Transverse colon (tissue), 4 donors: ENCODE measurements at regions not wholly inside any gene's neighbourhood (a gene's known extent, or its start where the extent isn't known, plus 50 kb on each side); places are given as distances from the start of the nearest gene placed in this dataset.

Source experiments
- DNase-seq: peaks from one replicate; pipeline ENCODE4 v3.0.0-alpha.2; 2019
- H3K27ac ChIP-seq, 4 donors: fragments of 200-600 bp; sonication (generic); 2 replicates each; pipeline ENCODE4 v1.5.1; 2016 to 2018; ENCODE audit warnings: inconsistent platforms in 4 of 4
- H3K27me3 ChIP-seq: fragments of 200-600 bp; sonication (generic); 2 replicates; pipeline ENCODE4 v1.5.1; 2017; ENCODE audit warnings: inconsistent platforms
- H3K36me3 ChIP-seq, 4 donors: fragments of 200-600 bp; sonication (generic); 2 replicates each; pipeline ENCODE4 v1.5.1; 2017 to 2019; ENCODE audit warnings: inconsistent platforms in 4 of 4
- H3K4me1 ChIP-seq, 4 donors: fragments of 200-600 bp; sonication (generic); 2 replicates each; pipeline ENCODE4 v1.5.1; 2017 to 2020; ENCODE audit warnings: inconsistent platforms in 4 of 4
- H3K4me3 ChIP-seq, 4 donors: fragments of 200-600 bp; sonication (generic); 1 replicate in 1 of 4; 2 replicates in 3 of 4; pipeline versions ENCODE4 v1.5.1 to v1.6.1; 2017 to 2019; ENCODE audit warnings: inconsistent platforms in 4 of 4
- H3K9me3 ChIP-seq, 2 donors: fragments of 200-600 bp; sonication (generic); 2 replicates each; pipeline ENCODE4 v1.5.1; 2017 to 2019; ENCODE audit warnings: inconsistent platforms in 2 of 2
- CTCF ChIP-seq, 5 experiments: fragments of 200-600 bp in 3 of 5; fragments of 450-650 bp in 2 of 5; sonication (generic) in 3 of 5; IDR thresholded peaks; 1 replicate in 2 of 5; 2 replicates in 3 of 5; pipeline ENCODE4 v1.5.1; 2016 to 2017; ENCODE audit warnings: antibody characterized with exemption in 5 of 5, inconsistent platforms in 3 of 5, mild to moderate bottlenecking in 2 of 5, moderate library complexity in 1 of 5
- EP300 ChIP-seq: sonication (generic); formaldehyde crosslinking; IDR thresholded peaks from one replicate; pipeline ENCODE4 v1.6.1; 2017; ENCODE audit warnings: antibody characterized with exemption, low read depth
- POLR2A ChIP-seq: fragments of 450-650 bp; IDR thresholded peaks from one replicate; pipeline ENCODE4 v1.6.1; 2016; ENCODE audit warnings: antibody characterized with exemption, mild to moderate bottlenecking, moderate library complexity
- POLR2AphosphoS5 ChIP-seq, 3 donors: sonication (generic); formaldehyde crosslinking; IDR thresholded peaks; one replicate each; pipeline ENCODE4 v1.6.1; 2016; ENCODE audit warnings: antibody characterized with exemption in 3 of 3
- WGBS, 2 donors: methylation state at CpG; one replicate each; pipeline ENCODE4 v1.1.5; 2018; ENCODE audit warnings: low coverage in 1 of 2; 5-methylcytosine and 5-hydroxymethylcytosine counted together
- in situ Hi-C, 4 donors: fragments of 200-750 bp; cut with MboI; loops; one replicate each; pipeline versions ENCODE4 v1.15.0 to v1.15.1; 2017; ENCODE audit warnings: low sequenced_read_pairs in 3 of 4, low pct_ligation_motif_present in 1 of 4, low pct_unique_long_range_greater_than_20kb in 1 of 4
- intact Hi-C: fragments of 100-400 bp; cut with DNase I; formaldehyde crosslinking; loops from one replicate; pipeline ENCODE4 v1.15.1; 2023; ENCODE audit warnings: low total_unique reads

GRCh38 chr1:168410464-168410863 is 129.8 kb downstream of the TBX19 start:
- 79 to 87% methylated on average over 7 to 8 of the region's 8 CpGs for WGBS, 2 donors

GRCh38 chr1:168408884-168409283 is 128.2 kb downstream of the TBX19 start:
- H3K27me3 ChIP-seq: no peaks in the 10 kb centered on the region
- no peak overlapping the region for H3K4me3 ChIP-seq
- H3K4me1 ChIP-seq: peaks cover 0 to 5% (median 1%) of the 10 kb centered on the region in 4 donors
- intact Hi-C loops (no loop called here), in situ Hi-C loops (no loop called here)
- H3K27ac ChIP-seq: no peak overlapping the region
- no peaks in the 10 kb centered on the region for H3K36me3 ChIP-seq
- H3K9me3 ChIP-seq: no peaks in the 10 kb centered on the region
- TF ChIP-seq POLR2AphosphoS5 (IDR thresholded peaks at IDR 0.05) (no peak), POLR2A (no peak), CTCF (IDR thresholded peaks at IDR 0.05) (no peak), EP300 (no peak)
- 40 to 41% methylated on average over 2 to 3 of the region's 3 CpGs for WGBS, 2 donors
- DNase-seq: no peak

More at GRCh38 chr1:168410464-168410863, 129.8 kb downstream of the TBX19 start:
- no peaks in the 10 kb centered on the region for H3K36me3 ChIP-seq
- H3K4me3 ChIP-seq: no peak overlapping the region
- peaks cover 0 to 5% (median 1%) of the 10 kb centered on the region in 4 donors for H3K4me1 ChIP-seq
- intact Hi-C loops (no loop called here), in situ Hi-C loops (no loop called here)
- H3K27ac ChIP-seq: no peak overlapping the region
- H3K27me3 ChIP-seq: no peaks in the 10 kb centered on the region
- no peak for DNase-seq
- no peaks in the 10 kb centered on the region for H3K9me3 ChIP-seq
- TF ChIP-seq EP300: no peak
- no peak for TF ChIP-seq CTCF (IDR thresholded peaks at IDR 0.05)
- TF ChIP-seq POLR2AphosphoS5 (IDR thresholded peaks at IDR 0.05): no peak
- no peak for TF ChIP-seq POLR2A

- Histone ChIP-seq H3K27me3 (no peaks in the 10 kb centered on the region), H3K27ac (no peak overlapping the region), H3K9me3 (no peaks in the 10 kb centered on the region), H3K36me3 (no peaks in the 10 kb centered on the region), H3K4me3 (no peak overlapping the region), H3K4me1 (peaks cover 0 to 5% (median 1%) of the 10 kb centered on the region in 4 donors)
- in situ Hi-C loops: no loop called here
- TF ChIP-seq CTCF (IDR thresholded peaks at IDR 0.05) (no peak), POLR2AphosphoS5 (IDR thresholded peaks at IDR 0.05) (no peak), EP300 (no peak), POLR2A (no peak)
- no peak for DNase-seq
- 63 to 71% methylated on average over 3 of the region's 3 CpGs for WGBS, 2 donors
- intact Hi-C loops: no loop called here
Observed at GRCh38 chr1:168408539-168408865, 127.8 kb downstream of the TBX19 start.

- no peaks in the 10 kb centered on the region for H3K36me3 ChIP-seq
- no peak for DNase-seq
- H3K4me3 ChIP-seq: no peak overlapping the region
- H3K27ac ChIP-seq: no peak overlapping the region
- H3K27me3 ChIP-seq: no peaks in the 10 kb centered on the region
- no peak for TF ChIP-seq CTCF (IDR thresholded peaks at IDR 0.05)
- TF ChIP-seq EP300: no peak
- TF ChIP-seq POLR2AphosphoS5 (IDR thresholded peaks at IDR 0.05): no peak
- no peak for TF ChIP-seq POLR2A
- in situ Hi-C loops: no loop called here
- H3K4me1 ChIP-seq: peaks cover 0 to 5% (median 1%) of the 10 kb centered on the region in 4 donors
- 67 to 81% methylated on average over 1 of the region's 1 CpG for WGBS, 2 donors
- intact Hi-C loops: no loop called here
- H3K9me3 ChIP-seq: no peaks in the 10 kb centered on the region
Observed at GRCh38 chr1:168407832-168408538, 127.3 kb downstream of the TBX19 start.
